H9 (cell line): ENCODE measurements at regions not wholly inside any gene's neighbourhood (a gene's known extent, or its start where the extent isn't known, plus 50 kb on each side); places are given as distances from the start of the nearest gene placed in this dataset.
A peak's percentile ranks its signal among the peaks of the same experiment; 100 is the strongest.

Source experiments
- DNase-seq: peaks from one replicate; pipeline ENCODE4 v3.0.0-alpha.2; 2017
- H2AFZ ChIP-seq: one replicate; pipeline ENCODE4 v1.6.1; 2013; ENCODE audit warnings: mild to moderate bottlenecking, low read length, control low read depth, moderate library complexity
- H2AK5ac ChIP-seq: 2 replicates; pipeline ENCODE4 v1.6.1; 2013; ENCODE audit warnings: low read length, control low read depth, mixed read lengths; ENCODE audit not compliant: insufficient read length
- H2BK120ac ChIP-seq: one replicate; pipeline ENCODE4 v1.6.1; 2013; ENCODE audit warnings: low read depth, mild to moderate bottlenecking, low read length, control low read depth, inconsistent platforms; ENCODE audit not compliant: poor library complexity, severe bottlenecking
- H2BK12ac ChIP-seq: 2 replicates; pipeline ENCODE4 v1.6.1; 2013; ENCODE audit warnings: low read length, control low read depth, mixed read lengths, low read depth; ENCODE audit not compliant: insufficient read length
- H2BK15ac ChIP-seq: 2 replicates; pipeline ENCODE4 v1.6.1; 2013; ENCODE audit warnings: low read depth, low read length, control low read depth
- H2BK20ac ChIP-seq: one replicate; pipeline ENCODE4 v1.6.1; 2013; ENCODE audit warnings: low read depth, mild to moderate bottlenecking, low read length, control low read depth, inconsistent platforms; ENCODE audit not compliant: poor library complexity, severe bottlenecking
- H2BK5ac ChIP-seq: 2 replicates; pipeline ENCODE4 v1.6.1; 2013; ENCODE audit warnings: low read length, control low read depth, mixed read lengths; ENCODE audit not compliant: insufficient read length
- H3K14ac ChIP-seq: 2 replicates; pipeline ENCODE4 v1.6.1; 2013; ENCODE audit warnings: low read length, control low read depth; ENCODE audit not compliant: insufficient read depth
- H3K18ac ChIP-seq: 2 replicates; pipeline ENCODE4 v1.6.1; 2013; ENCODE audit warnings: low read depth, mild to moderate bottlenecking, mixed read lengths, low read length, control low read depth; ENCODE audit not compliant: insufficient read length
- H3K23ac ChIP-seq: 2 replicates; pipeline ENCODE4 v1.6.1; 2013; ENCODE audit warnings: low read length, control low read depth, mixed read lengths, low read depth; ENCODE audit not compliant: insufficient read length
- H3K23me2 ChIP-seq: 2 replicates; pipeline ENCODE4 v1.6.1; 2013; ENCODE audit warnings: low read depth, mild to moderate bottlenecking, mixed read lengths, low read length, control low read depth; ENCODE audit not compliant: insufficient read length, poor library complexity, severe bottlenecking
- H3K27ac ChIP-seq: 2 replicates; pipeline ENCODE4 v1.5.1; 2013; ENCODE audit warnings: low read length, control low read depth, mixed read lengths, low read depth; ENCODE audit not compliant: insufficient read length
- H3K27me3 ChIP-seq: 2 replicates; pipeline ENCODE4 v1.6.1; 2013; ENCODE audit warnings: low read length, control low read depth, inconsistent platforms; ENCODE audit not compliant: insufficient read depth
- H3K4ac ChIP-seq: 2 replicates; pipeline ENCODE4 v1.6.1; 2013; ENCODE audit warnings: low read depth, mild to moderate bottlenecking, control low read depth, inconsistent platforms, low read length, moderate library complexity
- H3K4me1 ChIP-seq: 2 replicates; pipeline ENCODE4 v1.6.1; 2013; ENCODE audit warnings: low read length, control low read depth, inconsistent platforms; ENCODE audit not compliant: insufficient read depth
- H3K4me2 ChIP-seq: 2 replicates; pipeline ENCODE4 v1.6.1; 2013; ENCODE audit warnings: low read length, control low read depth, mixed read lengths; ENCODE audit not compliant: insufficient read length, insufficient read depth
- H3K56ac ChIP-seq: 2 replicates; pipeline ENCODE4 v1.6.1; 2013; ENCODE audit warnings: low read depth, mild to moderate bottlenecking, mixed read lengths, low read length, control low read depth; ENCODE audit not compliant: insufficient read length
- H3K79me1 ChIP-seq: 2 replicates; pipeline ENCODE4 v1.6.1; 2013; ENCODE audit warnings: low read depth, mild to moderate bottlenecking, moderate library complexity, low read length, control low read depth, inconsistent platforms; ENCODE audit not compliant: insufficient read depth, poor library complexity, severe bottlenecking
- H3K79me2 ChIP-seq: 2 replicates; pipeline ENCODE4 v1.6.1; 2013; ENCODE audit warnings: low read length, control low read depth, inconsistent platforms; ENCODE audit not compliant: insufficient read depth
- H3K9ac ChIP-seq: 2 replicates; pipeline ENCODE4 v1.6.1; 2013; ENCODE audit warnings: low read length, control low read depth, mixed read lengths; ENCODE audit not compliant: insufficient read length; ENCODE audit errors: extremely low read depth
- H3K9me3 ChIP-seq: one replicate; pipeline ENCODE4 v1.6.1; 2013; ENCODE audit warnings: low read depth, low read length, inconsistent platforms; ENCODE audit not compliant: control insufficient read depth
- H3T11ph ChIP-seq: one replicate; pipeline ENCODE4 v1.6.1; 2013; ENCODE audit warnings: mild to moderate bottlenecking, low read length, control low read depth, inconsistent platforms
- H4K20me1 ChIP-seq: one replicate; pipeline ENCODE4 v1.6.1; 2013; ENCODE audit not compliant: control insufficient read depth, insufficient read length, insufficient read depth
- H4K5ac ChIP-seq: 2 replicates; pipeline ENCODE4 v1.6.1; 2013; ENCODE audit warnings: low read depth, mild to moderate bottlenecking, mixed read lengths, low read length, control low read depth; ENCODE audit not compliant: insufficient read length
- H4K8ac ChIP-seq: replicated peaks from 2 replicates; pipeline ENCODE4 v1.6.1; 2013; ENCODE audit warnings: low read length, control low read depth, mixed read lengths, low read depth; ENCODE audit not compliant: insufficient read length
- H4K91ac ChIP-seq: 2 replicates; pipeline ENCODE4 v1.6.1; 2013; ENCODE audit warnings: low read depth, mild to moderate bottlenecking, moderate library complexity, mixed read lengths, low read length, control low read depth; ENCODE audit not compliant: insufficient read length
- H3K27ac Mint-ChIP-seq, 3 experiments: 2 replicates in 2 of 3; 3 replicates in 1 of 3; pipeline ENCODE4 v1.8.0; 2020 to 2021; ENCODE audit warnings: mixed read lengths in 3 of 3, mild to moderate bottlenecking in 1 of 3, moderate library complexity in 1 of 3
- H3K27me3 Mint-ChIP-seq: 2 replicates; pipeline ENCODE4 v1.8.0; 2021; ENCODE audit warnings: low read depth, mild to moderate bottlenecking, moderate library complexity, mixed read lengths
- H3K36me3 Mint-ChIP-seq, 3 experiments: 2 replicates in 2 of 3; 3 replicates in 1 of 3; pipeline ENCODE4 v1.8.0; 2020 to 2021; ENCODE audit warnings: low read depth in 3 of 3, mixed read lengths in 3 of 3; ENCODE audit not compliant: insufficient read depth in 1 of 3
- H3K4me1 Mint-ChIP-seq, 2 experiments: 2 replicates each; pipeline ENCODE4 v1.8.0; 2020; ENCODE audit warnings: mixed read lengths in 2 of 2
- H3K4me3 Mint-ChIP-seq, 2 experiments: 2 replicates in 1 of 2; 3 replicates in 1 of 2; pipeline ENCODE4 v1.8.0; 2020 to 2021; ENCODE audit warnings: mild to moderate bottlenecking in 2 of 2, mixed read lengths in 2 of 2, moderate library complexity in 1 of 2
- H3K9me3 Mint-ChIP-seq, 2 experiments: 2 replicates in 1 of 2; 3 replicates in 1 of 2; pipeline ENCODE4 v1.8.0; 2020; ENCODE audit warnings: mild to moderate bottlenecking in 2 of 2, mixed read lengths in 2 of 2, moderate library complexity in 1 of 2
- CTCF ChIP-seq: fragments of 200-600 bp; sonication (generic); conservative IDR thresholded peaks from 3 replicates; pipeline ENCODE4 v1.8.0; 2021; ENCODE audit warnings: antibody characterized with exemption, mild to moderate bottlenecking
- WGBS: extraction: QIAGEN DNeasy Blood & Tissue Kit; methylation state at CpG from one replicate; pipeline ENCODE4 v1.1.7; 2013; ENCODE audit warnings: missing lambda C conversion rate, low lambda C conversion rate, mixed read lengths; ENCODE audit not compliant: insufficient read length; ENCODE audit errors: extremely low coverage; 5-methylcytosine and 5-hydroxymethylcytosine counted together

GRCh38 chr17:77373299-77374169 lies 232.8 kb downstream of the SEC14L1 start:
- Histone ChIP-seq H3K14ac (peak overlapping the region; percentile 83), H2BK120ac (no peak overlapping the region), H2AFZ (no peak overlapping the region), H3K23ac (no peak overlapping the region), H3K79me1 (peaks cover 4% of the 10 kb centered on the region), H3K4ac (no peak overlapping the region), H3K23me2 (peaks cover 11% of the 10 kb centered on the region), H4K5ac (no peak overlapping the region), H3K9ac (peak overlapping the region; percentile 53), H2BK5ac (no peak overlapping the region), H3K27me3 (no peaks in the 10 kb centered on the region), H3K79me2 (peaks cover 7% of the 10 kb centered on the region; the same call in 1 of the 2 replicates), H4K8ac (no peak overlapping the region), H3K9me3 (no peaks in the 10 kb centered on the region), H2BK12ac (no peak overlapping the region), H2BK20ac (no peak overlapping the region), H3K56ac (no peak overlapping the region), H3K4me2 (peak overlapping the region; percentile 68), H2BK15ac (no peak overlapping the region), H3K4me1 (peaks cover 10% of the 10 kb centered on the region; the same call in 1 of the 2 replicates), H3K18ac (peak overlapping the region; percentile 45), H4K91ac (no peak overlapping the region), H2AK5ac (no peak overlapping the region), H3K27ac (no peak overlapping the region), H4K20me1 (peaks cover 3% of the 10 kb centered on the region), H3T11ph (no peak overlapping the region)
- Mint-ChIP-seq H3K36me3 (peaks cover 0 to 2% (median 0%) of the 10 kb centered on the region in 3 experiments; a peak in 2 of 7 replicates), H3K9me3 (no peaks in the 10 kb centered on the region; a peak in 1 of 5 replicates), H3K27ac (peak overlapping the region in 2 of 3 experiments; percentile 95 to 99; a peak in 3 of 7 replicates), H3K4me1 (peaks cover 60 to 66% of the 10 kb centered on the region in 2 experiments), H3K4me3 (peak overlapping the region; percentile 93 to 98), H3K27me3 (peaks cover 1% of the 10 kb centered on the region; the same call in 1 of the 2 replicates)
- DNase-seq: peak; percentile 67
- WGBS: no CpG with 5 or more reads among the region's 90 CpGs
- TF ChIP-seq CTCF: no peak
